ENCODE measurements at regions not wholly inside any gene's neighbourhood (a gene's known extent, or its start where the extent isn't known, plus 50 kb on each side); places are given as distances from the start of the nearest gene placed in this dataset.

- no peak for DNase-seq (ENCODE audit: low spot score)
- TF ChIP-seq CTCF (IDR thresholded peaks at IDR 0.05; ENCODE audit: extremely low read depth, missing control alignments), result no peak
These were observed 1348.0 kb upstream of the TMEFF2 start for GRCh38 chr2:193542762-193543161.

GRCh38 chr2:193539188-193539587, 1344.5 kb upstream of the TMEFF2 start:
- DNase-seq (ENCODE audit: low spot score), result peak; percentile 13
- TF ChIP-seq CTCF (IDR thresholded peaks at IDR 0.05; ENCODE audit: extremely low read depth, missing control alignments), result no peak

GRCh38 chr2:193538061-193538460, 1343.3 kb upstream of the TMEFF2 start:
- DNase-seq (ENCODE audit: low spot score), result no peak
- no peak for TF ChIP-seq CTCF (IDR thresholded peaks at IDR 0.05; ENCODE audit: extremely low read depth, missing control alignments)

- no peak for DNase-seq (ENCODE audit: low spot score)
- no peak for TF ChIP-seq CTCF (IDR thresholded peaks at IDR 0.05; ENCODE audit: extremely low read depth, missing control alignments)
These were observed 1342.8 kb upstream of the TMEFF2 start for GRCh38 chr2:193537531-193537930.

- no peak for TF ChIP-seq CTCF (IDR thresholded peaks at IDR 0.05; ENCODE audit: extremely low read depth, missing control alignments)
- DNase-seq (ENCODE audit: low spot score), result no peak
These were observed 1333.7 kb upstream of the TMEFF2 start for GRCh38 chr2:193528458-193528857.

GRCh38 chr2:193527146-193527545, 1332.4 kb upstream of the TMEFF2 start:
- TF ChIP-seq CTCF (IDR thresholded peaks at IDR 0.05; ENCODE audit: extremely low read depth, missing control alignments), result no peak
- no peak for DNase-seq (ENCODE audit: low spot score)

GRCh38 chr2:193523662-193524061, 1328.9 kb upstream of the TMEFF2 start:
- DNase-seq (ENCODE audit: low spot score), result no peak
- TF ChIP-seq CTCF (IDR thresholded peaks at IDR 0.05; ENCODE audit: extremely low read depth, missing control alignments), result no peak

Measured in GM20000 (cell line).